ENCODE measurements at regions not wholly inside any gene's neighbourhood (a gene's known extent, or its start where the extent isn't known, plus 50 kb on each side); places are given as distances from the start of the nearest gene placed in this dataset.

GRCh38 chr12:22893878-22894277, 268.9 kb downstream of the ETNK1 start:
- TF ChIP-seq PAX5 (IDR thresholded peaks at IDR 0.05; ENCODE audit: insufficient read depth, low read length, severe bottlenecking), result no peak
- TF ChIP-seq POLR2AphosphoS5 (IDR thresholded peaks at IDR 0.05; ENCODE audit: low read depth, low read length), result no peak
- TF ChIP-seq POLR2A (IDR thresholded peaks at IDR 0.05; ENCODE audit: low read depth, low read length), result no peak
- TF ChIP-seq TAF1 (IDR thresholded peaks at IDR 0.05; ENCODE audit: low read depth, low read length), result no peak
- no peak for TF ChIP-seq SPI1 (IDR thresholded peaks at IDR 0.05; ENCODE audit: low read depth, low read length)
